Ovary (tissue), 7 donors: ENCODE measurements at regions not wholly inside any gene's neighbourhood (a gene's known extent, or its start where the extent isn't known, plus 50 kb on each side); places are given as distances from the start of the nearest gene placed in this dataset.
"Not testable (repeated sequence)": the region's sequence is repeated elsewhere in the genome, so short reads cannot be mapped to it uniquely, and the experiment has no call there.

Experiments
- DNase-seq, 5 donors: peaks; one replicate each; pipeline ENCODE4 v3.0.0-alpha.2; 2019 to 2020
- H3K27ac ChIP-seq, 2 donors: fragments of 200-600 bp; one replicate each; pipeline versions ENCODE4 v1.5.1 to v1.8.0; 2019 to 2022
- H3K27me3 ChIP-seq: fragments of 200-600 bp; one replicate; pipeline ENCODE4 v1.8.0; 2022
- H3K36me3 ChIP-seq: fragments of 200-600 bp; sonication (generic); one replicate; pipeline ENCODE4 v1.5.1; 2019
- H3K4me1 ChIP-seq: one replicate; pipeline ENCODE4 v1.8.1; 2013; ENCODE audit warnings: mild to moderate bottlenecking, moderate library complexity; ENCODE audit not compliant: insufficient read depth
- H3K4me3 ChIP-seq: fragments of 200-600 bp; sonication (generic); one replicate; pipeline ENCODE4 v1.5.1; 2017
- H3K9me3 ChIP-seq, 2 donors: fragments of 200-600 bp in 1 of 2; sonication (generic) in 1 of 2; one replicate each; pipeline versions ENCODE4 v1.5.1 to v1.8.1; 2013 to 2019; ENCODE audit warnings: mild to moderate bottlenecking in 1 of 2, moderate library complexity in 1 of 2
- EP300 ChIP-seq: sonication (generic); formaldehyde crosslinking; IDR thresholded peaks from one replicate; pipeline ENCODE4 v1.6.1; 2017; ENCODE audit warnings: antibody characterized with exemption
- POLR2A ChIP-seq: fragments of 450-650 bp; IDR thresholded peaks from one replicate; pipeline ENCODE4 v1.6.1; 2017; ENCODE audit warnings: antibody characterized with exemption, mild to moderate bottlenecking, moderate library complexity
- WGBS, 3 donors: extraction: QIAGEN DNeasy Blood & Tissue Kit in 1 of 3; methylation state at CpG; one replicate each; pipeline versions ENCODE4 v1.1.5 to v1.1.7; 2013 to 2017; 5-methylcytosine and 5-hydroxymethylcytosine counted together
- intact Hi-C, 4 donors: fragments of 100-400 bp; cut with DNase I; formaldehyde crosslinking; loops; one replicate each; pipeline versions ENCODE4 v1.11.0 to v1.15.1; 2022 to 2023
- TF ChIP-seq, protein P1 (sequence below), 3 donors: fragments of 450-650 bp in 2 of 3; fragments of 200-600 bp in 1 of 3; IDR thresholded peaks; one replicate each; pipeline versions ENCODE4 v1.5.1 to v1.8.0; 2016 to 2022; ENCODE audit warnings: antibody characterized with exemption in 3 of 3, mild to moderate bottlenecking in 1 of 3
- donor health status: DM: no; HTN: no; CAD: no; lungs with moderate emphysema.
- donor health status: DM: no; HTN: no; CAD: no.
- donor health status: Bipolar disorder and iron deficiency.
- donor health status: DM: no; HTN: no; CAD: no.
- donor health status: DM: yes; HTN: yes; CAD: no.

- no peaks in the 10 kb centered on the region for H3K27me3 ChIP-seq
- intact Hi-C loops, result loop anchor here in 2 of 4 donors (10.0 kb wide), 2 partner anchors 486 to 556 kb away; no protein-coding TSS in a partner anchor
- DNase-seq, result no peak
- no peaks in the 10 kb centered on the region for H3K9me3 ChIP-seq
- WGBS, 3 donors, result 53 to 74% (median 64%) methylated on average over 2 of the region's 2 CpGs
- no peak overlapping the region for H3K27ac ChIP-seq
- TF ChIP-seq POLR2A (no peak), EP300 (no peak)
- TF ChIP-seq, protein P1, sequence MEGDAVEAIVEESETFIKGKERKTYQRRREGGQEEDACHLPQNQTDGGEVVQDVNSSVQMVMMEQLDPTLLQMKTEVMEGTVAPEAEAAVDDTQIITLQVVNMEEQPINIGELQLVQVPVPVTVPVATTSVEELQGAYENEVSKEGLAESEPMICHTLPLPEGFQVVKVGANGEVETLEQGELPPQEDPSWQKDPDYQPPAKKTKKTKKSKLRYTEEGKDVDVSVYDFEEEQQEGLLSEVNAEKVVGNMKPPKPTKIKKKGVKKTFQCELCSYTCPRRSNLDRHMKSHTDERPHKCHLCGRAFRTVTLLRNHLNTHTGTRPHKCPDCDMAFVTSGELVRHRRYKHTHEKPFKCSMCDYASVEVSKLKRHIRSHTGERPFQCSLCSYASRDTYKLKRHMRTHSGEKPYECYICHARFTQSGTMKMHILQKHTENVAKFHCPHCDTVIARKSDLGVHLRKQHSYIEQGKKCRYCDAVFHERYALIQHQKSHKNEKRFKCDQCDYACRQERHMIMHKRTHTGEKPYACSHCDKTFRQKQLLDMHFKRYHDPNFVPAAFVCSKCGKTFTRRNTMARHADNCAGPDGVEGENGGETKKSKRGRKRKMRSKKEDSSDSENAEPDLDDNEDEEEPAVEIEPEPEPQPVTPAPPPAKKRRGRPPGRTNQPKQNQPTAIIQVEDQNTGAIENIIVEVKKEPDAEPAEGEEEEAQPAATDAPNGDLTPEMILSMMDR (IDR thresholded peaks at IDR 0.05), result no peak
- H3K36me3 ChIP-seq, result no peaks in the 10 kb centered on the region
- no peak overlapping the region for H3K4me3 ChIP-seq
- no peaks in the 10 kb centered on the region for H3K4me1 ChIP-seq
These were observed 205.4 kb upstream of the ADO start for GRCh38 chr10:62599161-62599560.

DNA sequence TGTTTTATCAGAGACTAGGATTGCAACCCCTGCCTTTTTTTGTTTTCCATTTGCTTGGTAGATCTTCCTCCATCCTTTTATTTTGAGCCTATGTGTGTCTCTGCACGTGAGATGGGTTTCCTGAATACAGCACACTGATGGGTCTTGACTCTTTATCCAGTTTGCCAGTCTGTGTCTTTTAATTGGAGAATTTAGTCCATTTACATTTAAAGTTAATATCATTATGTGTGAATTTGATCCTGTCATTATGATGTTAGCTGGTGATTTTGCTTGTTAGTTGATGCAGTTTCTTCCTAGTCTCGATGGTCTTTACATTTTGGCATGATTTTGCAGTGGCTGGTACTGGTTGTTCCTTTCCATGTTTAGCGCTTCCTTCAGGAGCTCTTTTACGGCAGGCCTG lies 198.0 kb upstream of the ADO start:
- DNase-seq, H3K27ac ChIP-seq, H3K27me3 ChIP-seq, H3K4me1 ChIP-seq, H3K4me3 ChIP-seq, intact Hi-C loops, H3K9me3 ChIP-seq, H3K36me3 ChIP-seq: not testable (repeated sequence)
- 95 to 99% (median 98%) methylated on average over 3 to 4 of the region's 4 CpGs for WGBS, 3 donors

DNA sequence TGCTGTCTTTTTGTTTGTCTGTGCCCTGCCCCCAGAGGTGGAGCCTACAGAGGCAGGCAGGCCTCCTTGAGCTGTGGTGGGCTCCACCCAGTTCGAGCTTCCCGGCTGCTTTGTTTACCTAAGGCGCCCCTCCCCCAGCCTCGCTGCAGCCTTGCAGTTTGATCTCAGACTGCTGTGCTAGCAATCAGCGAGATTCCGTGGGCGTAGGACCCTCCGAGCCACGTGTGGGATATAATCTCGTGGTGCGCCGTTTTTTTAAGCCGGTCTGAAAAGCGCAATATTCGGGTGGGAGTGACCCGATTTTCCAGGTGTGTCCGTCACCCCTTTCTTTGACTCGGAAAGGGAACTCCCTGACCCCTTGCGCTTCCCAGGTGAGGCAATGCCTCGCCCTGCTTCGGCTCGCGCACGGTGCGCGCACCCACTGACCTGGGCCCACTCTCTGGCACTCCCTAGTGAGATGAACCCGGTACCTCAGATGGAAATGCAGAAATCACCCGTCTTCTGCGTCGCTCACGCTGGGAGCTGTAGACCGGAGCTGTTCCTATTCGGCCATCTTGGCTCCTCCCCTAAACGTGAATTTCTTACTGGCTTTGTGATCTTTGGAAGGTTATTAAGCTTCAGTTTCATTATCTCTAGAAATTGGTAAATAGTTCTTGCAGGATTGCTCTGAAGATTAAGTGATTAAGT lies 196.2 kb upstream of the ADO start:
- 58 to 72% (median 67%) methylated on average over 32 to 33 of the region's 34 CpGs for WGBS, 3 donors
- H3K4me1 ChIP-seq, H3K9me3 ChIP-seq, H3K36me3 ChIP-seq, H3K27ac ChIP-seq, DNase-seq, H3K27me3 ChIP-seq, H3K4me3 ChIP-seq, intact Hi-C loops: not testable (repeated sequence)

DNA sequence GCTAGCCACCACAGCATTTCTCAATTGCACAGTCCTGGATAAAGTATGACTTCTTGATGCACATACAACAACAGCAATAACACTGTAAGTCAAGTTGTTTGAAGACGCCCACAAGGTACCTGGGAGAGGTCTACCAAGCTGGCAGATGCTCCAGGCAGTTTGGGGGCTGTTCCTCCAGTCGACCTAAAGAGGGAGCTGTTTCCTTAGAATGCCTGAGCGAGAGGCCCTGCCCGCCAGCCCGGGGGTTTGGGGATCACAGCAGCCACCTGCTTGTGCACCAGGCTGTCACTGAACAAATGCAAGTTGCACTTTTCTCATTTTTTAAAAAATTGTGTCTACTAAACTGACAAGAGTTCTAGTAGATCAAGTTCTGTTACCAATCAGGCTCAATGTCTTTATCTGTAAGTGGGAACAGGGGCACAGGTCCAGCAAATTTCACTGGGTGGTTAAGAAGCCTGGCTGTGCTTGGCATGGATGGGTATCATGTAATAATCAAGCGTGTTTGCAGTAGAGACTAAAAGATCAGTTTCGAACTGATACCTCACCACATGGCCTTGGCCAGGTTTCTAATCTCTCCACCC lies 193.8 kb upstream of the ADO start:
- no peak for TF ChIP-seq POLR2A
- TF ChIP-seq, protein P1 (IDR thresholded peaks at IDR 0.05), result peak in 1 of 3 donors; percentile 26
- Histone ChIP-seq H3K27ac (no peak overlapping the region), H3K27me3 (no peaks in the 10 kb centered on the region), H3K4me1 (no peaks in the 10 kb centered on the region), H3K4me3 (no peak overlapping the region), H3K36me3 (no peaks in the 10 kb centered on the region), H3K9me3 (no peaks in the 10 kb centered on the region)
- intact Hi-C loops, result no loop called here
- peak in 1 of 5 donors; percentile 23 for DNase-seq
- WGBS, 3 donors, result 27 to 41% (median 33%) methylated on average over 7 of the region's 7 CpGs

DNA sequence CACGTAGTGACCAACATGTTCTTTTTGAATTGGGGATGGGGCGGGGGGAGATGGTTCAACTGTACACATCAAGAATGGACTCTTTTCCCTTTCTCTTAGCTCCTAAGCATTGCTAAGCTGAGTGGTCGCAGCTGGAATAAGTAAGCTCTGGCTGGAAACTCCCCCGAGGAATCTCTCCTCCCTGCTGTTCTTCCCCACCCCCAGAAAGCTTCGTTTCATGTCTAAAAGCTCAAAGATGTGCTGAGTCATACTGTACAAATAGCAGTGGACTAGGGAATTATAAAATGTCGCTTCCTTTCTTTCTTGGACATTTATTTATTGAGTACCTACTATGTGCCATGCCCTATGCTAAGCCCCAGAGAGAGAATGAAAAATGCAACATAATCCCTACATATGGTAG lies 191.1 kb upstream of the ADO start:
- WGBS, 3 donors, result 20 to 30% (median 22%) methylated on average over 6 of the region's 6 CpGs
- Histone ChIP-seq H3K4me1 (no peaks in the 10 kb centered on the region), H3K27ac (no peak overlapping the region), H3K4me3 (no peak overlapping the region), H3K9me3 (no peaks in the 10 kb centered on the region), H3K27me3 (no peaks in the 10 kb centered on the region), H3K36me3 (no peaks in the 10 kb centered on the region)
- TF ChIP-seq EP300 (no peak), POLR2A (no peak)
- TF ChIP-seq, protein P1 (IDR thresholded peaks at IDR 0.05), result no peak
- intact Hi-C loops, result no loop called here
- no peak for DNase-seq
